ENCODE measurements at regions not wholly inside any gene's neighbourhood (a gene's known extent, or its start where the extent isn't known, plus 50 kb on each side); places are given as distances from the start of the nearest gene placed in this dataset.
A peak's percentile ranks its signal among the peaks of the same experiment; 100 is the strongest.
"Not testable (repeated sequence)": the region's sequence is repeated elsewhere in the genome, so short reads cannot be mapped to it uniquely, and the experiment has no call there.

- DNase-seq: not testable (repeated sequence)
Observed at GRCh38 chr6:104676679-104677078, 183.0 kb downstream of the HACE1 start.

DNA sequence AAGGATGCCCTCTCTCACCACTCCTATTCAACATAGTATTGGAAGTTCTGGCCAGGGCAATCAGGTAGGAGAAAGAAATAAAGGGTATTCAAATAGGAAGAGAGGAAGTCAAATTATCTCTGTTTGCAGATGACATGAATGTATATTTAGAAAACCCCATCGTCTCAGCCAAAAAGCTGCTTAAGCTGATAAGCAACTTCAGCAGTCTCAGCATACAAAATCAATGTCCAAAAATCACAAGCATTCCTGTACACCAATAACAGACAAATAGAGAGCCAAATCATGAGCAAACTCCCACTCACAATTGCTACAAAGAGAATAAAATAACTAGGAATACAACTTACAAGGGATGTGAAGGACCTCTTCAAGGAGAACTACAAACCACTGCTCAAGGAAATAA is 184.6 kb downstream of the HACE1 start:
- not testable (repeated sequence) for DNase-seq

- DNase-seq: not testable (repeated sequence)
Observed at GRCh38 chr6:104673078-104673477, 186.6 kb downstream of the HACE1 start.

- DNase-seq: not testable (repeated sequence)
Observed at GRCh38 chr6:104671591-104671891, 188.2 kb downstream of the HACE1 start.

DNA sequence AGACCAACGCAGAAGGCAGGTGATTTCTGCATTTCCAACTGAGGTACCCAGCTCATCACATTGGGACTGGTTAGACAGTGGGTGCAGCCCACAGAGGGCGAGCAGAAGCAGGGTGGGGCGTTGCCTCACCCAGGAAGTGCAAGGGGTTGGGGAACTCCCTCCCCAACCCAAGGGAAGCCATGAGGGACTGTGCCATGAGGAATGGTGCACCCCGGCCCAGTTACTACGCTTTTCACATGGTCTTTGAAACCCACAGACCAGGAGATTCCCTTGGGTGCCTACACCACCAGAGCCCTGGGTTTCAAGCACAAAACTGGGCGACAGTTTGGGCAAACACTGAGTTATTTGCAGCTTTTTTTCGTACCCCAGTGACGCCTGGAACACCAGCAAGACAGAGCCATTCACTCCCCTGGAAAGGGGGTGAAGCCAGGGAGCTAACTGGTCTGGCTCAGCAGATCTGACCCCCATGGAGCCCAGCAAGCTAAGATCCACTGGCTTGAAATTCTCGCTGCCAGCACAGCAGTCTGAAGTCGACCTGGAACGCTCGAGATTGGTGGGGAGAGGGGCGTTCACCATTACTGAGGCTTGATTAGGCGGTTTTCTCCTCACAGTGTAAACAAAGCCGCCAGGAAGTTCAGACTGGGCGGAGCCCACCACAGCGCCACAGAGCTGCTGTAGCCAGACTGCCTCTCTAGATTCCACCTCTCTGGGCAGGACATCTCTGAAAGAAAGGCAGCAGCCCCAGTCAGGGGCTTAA is 188.7 kb downstream of the HACE1 start:
- not testable (repeated sequence) for DNase-seq

DNA sequence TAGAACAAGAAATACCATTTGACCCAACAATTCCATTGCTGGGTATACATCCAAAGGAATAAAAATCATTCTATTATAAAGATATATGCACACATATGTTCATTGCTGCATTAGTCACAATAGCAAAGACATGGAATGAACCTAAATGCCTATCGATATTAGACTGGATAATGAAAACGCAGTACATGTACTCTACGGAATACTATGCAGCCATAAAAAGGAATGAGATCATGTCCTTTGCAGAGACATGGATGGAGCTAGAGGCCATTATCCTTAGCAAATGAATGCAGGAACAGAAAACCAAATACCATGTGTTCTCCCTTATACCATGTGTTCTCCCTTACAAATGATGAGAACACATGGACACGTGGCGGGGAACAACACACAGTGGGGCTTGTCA is 190.2 kb downstream of the HACE1 start:
- no peak for DNase-seq

DNA sequence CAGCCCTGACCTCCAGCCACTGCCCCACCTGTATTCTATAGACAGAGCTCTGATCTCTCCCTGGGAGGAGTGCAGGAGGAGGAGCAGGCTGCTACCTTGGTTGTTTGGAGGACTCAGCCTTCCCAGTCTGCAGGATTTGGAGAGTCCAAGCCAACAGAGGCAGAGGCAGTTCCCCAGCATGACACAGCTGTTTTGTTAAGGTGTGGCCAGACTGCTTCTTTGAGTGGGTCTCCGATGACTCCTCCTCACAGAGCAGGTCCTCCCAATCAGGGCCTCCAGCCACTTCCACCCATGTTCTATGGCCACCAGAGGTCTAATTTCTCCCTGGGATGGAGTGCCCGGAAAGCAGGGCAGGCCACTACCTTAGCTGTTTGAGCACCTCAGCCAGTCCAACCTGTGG is 203.5 kb downstream of the HACE1 start:
- no peak for DNase-seq

- DNase-seq: no peak
Observed at GRCh38 chr6:104653781-104654180, 205.9 kb downstream of the HACE1 start.

GRCh38 chr6:104648347-104648746 is 211.4 kb downstream of the HACE1 start:
- DNase-seq: no peak

GRCh38 chr6:104644848-104645247 is 214.9 kb downstream of the HACE1 start:
- no peak for DNase-seq

- DNase-seq: no peak
Observed at GRCh38 chr6:104642871-104643270, 216.8 kb downstream of the HACE1 start.

GRCh38 chr6:104640761-104641160 is 219.0 kb downstream of the HACE1 start:
- DNase-seq: no peak

DNA sequence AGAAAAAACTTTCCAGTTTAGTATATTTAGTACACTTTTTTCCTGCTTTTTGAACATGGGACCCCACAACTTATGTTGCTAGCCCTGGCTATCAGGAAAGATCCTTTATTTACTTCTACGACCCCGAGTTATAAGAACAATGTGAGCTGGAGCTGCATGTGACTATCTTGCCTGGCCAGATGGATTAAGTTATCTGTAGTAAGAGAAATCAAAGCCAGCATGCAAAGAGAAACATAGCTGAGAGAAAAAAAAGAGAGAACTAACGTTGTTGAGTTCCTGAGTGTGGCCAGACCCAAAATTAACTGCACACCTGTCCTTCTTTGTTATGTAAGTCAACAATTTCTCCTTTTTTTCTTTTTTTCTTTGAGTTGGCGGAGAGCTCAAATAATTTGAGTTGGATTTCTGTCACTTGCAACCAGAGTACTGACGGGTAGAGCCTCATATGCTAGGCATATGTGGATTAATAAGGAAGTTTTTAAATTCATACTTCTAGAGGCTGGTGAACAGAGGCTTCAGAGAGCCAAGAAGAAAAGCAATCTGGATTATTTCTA is 219.5 kb downstream of the HACE1 start:
- DNase-seq: no peak

GRCh38 chr6:104639668-104640067 is 220.1 kb downstream of the HACE1 start:
- no peak for DNase-seq

DNA sequence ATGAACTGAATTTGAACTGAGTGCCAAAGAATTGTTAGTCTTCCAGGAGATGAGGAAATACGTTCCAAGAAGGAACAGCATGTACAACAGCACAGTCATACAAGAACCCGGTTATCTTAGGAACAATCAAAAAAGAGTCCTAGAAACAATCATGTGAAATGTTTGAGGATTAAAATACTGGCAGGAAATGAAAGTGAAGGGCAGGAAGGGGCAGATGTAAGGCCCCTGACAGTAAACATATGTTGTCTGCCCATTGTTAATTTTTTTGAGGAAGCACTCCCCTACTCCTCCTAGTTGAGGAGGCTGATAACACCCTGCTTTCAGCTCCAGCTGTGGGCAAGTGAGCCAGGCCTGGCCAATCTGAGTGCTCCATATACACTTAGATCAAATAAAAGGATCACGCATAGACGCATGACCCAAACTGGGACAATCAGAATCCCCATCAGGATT is 220.9 kb downstream of the HACE1 start:
- DNase-seq: no peak

DNA sequence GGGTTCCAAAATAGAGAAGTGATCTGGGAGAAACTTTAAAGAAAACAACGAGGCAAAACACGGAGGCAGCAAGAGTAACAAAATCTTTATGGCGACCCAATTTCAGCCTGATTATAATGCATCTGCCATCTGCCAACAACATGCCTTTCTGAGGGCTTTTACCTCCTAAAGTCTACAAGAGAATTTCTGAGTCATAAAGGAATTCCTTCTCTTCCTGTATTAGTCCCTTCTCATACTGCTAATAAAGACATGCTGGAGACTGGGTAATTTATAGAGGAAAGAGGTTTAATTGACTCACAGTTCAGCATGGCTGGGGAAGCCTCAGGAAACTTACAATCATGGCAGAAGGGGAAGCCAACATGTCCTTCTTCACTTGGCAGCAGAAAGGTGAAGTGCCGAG is 226.6 kb downstream of the HACE1 start:
- no peak for DNase-seq

- no peak for DNase-seq
Observed at GRCh38 chr6:104632588-104632987, 227.1 kb downstream of the HACE1 start.

- no peak for DNase-seq
Observed at GRCh38 chr6:104630955-104631354, 228.8 kb downstream of the HACE1 start.

DNA sequence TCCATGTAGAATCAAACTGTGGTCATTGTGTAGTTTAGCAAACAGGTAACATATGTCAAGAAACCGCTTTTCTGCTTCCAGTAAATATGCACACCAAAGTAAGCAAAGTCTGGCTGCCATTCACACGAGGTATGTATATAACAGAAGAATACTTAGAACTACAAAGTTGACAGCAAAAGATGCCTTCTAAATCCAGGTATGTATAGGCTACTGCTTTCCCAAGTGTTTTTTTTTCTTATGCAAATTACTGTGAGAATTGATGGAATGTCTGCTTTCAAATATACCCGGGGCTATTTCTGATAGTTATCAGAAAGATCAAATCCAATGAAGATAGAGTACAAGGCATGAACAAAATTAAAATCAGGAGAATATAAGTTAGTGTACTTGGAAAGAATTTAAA is 229.2 kb downstream of the HACE1 start:
- DNase-seq: no peak

- DNase-seq: no peak
Observed at GRCh38 chr6:104629826-104630225, 229.9 kb downstream of the HACE1 start.

DNA sequence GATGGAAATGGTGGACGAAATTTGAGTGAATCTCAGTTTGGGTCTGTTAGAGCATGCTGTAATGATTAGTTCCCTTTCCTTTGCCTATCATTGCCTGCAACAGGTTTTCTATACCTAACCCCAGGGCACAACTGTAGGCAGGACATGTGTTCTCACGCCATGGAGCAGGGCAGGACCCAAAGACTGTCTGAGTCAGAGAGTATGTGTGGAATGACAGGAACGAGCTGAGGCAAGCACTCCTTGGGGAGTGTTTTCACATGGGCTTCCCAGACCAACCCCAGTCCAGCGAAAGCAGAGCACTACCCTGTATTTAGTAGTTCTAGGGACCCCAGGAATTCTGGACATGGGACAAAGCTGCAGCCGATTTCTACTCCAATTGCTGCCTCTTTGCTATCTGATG is 234.2 kb downstream of the HACE1 start:
- DNase-seq: no peak

GRCh38 chr6:104623052-104623690 is 236.5 kb downstream of the HACE1 start:
- DNase-seq: peak; percentile 39 to 73

DNA sequence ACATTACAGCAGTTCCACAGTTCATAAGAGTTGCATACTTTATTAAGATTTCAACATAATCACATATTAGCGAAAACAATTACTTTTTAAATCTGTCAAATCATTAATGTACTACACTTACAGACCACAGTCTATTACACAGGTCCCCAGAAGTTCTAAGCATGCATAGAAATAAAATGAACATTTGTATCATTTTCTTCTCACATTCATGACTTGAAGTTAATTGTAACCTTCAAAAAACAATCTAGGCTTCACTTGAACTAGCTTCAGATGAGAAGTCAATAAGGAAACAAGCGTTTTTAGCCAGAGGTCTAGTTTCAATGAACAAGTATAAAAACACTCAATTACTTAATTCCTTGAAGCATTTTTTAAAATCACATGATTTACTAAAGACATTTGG is 238.3 kb downstream of the HACE1 start:
- DNase-seq: no peak

DNA sequence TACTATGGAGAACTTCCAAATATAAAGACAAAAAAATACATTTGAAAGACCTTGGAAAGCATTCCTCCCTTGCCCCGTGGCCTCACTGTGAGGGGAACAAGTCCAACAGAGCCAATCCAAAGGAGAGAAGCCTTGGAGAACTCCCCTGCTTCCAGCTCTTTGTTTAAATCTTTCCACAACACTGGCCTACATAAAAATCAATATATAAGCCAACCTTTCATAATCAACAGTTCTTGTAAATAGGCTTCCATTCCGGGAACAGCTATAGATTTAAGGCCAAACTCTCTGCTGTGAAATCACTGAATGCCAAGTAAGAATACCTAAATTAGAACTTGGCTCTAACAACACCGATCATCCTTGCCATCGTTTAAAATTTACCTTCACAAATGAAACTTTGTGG is 242.1 kb downstream of the HACE1 start:
- DNase-seq: no peak

DNA sequence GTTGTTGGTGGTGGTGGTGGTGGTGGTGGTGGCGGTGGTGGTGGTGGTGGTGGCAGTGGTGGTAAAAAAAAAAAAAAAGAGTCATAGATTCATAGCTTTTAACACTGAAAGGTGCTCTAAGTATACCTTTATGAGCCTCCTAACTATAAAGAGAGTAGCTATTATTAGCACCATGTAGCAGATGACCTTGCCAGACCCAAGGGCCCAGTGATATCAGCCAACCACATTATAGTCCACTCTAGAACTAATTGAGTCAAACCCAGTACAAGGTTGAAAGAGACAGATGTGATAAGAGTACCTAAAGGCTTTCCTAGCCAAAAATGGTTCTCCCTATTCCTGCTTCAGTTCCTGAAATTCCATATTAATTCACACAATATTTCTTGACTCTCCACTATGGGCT is 245.3 kb downstream of the HACE1 start:
- DNase-seq: no peak

All from SHP77 (cell line).